ENCODE measurements at regions not wholly inside any gene's neighbourhood (a gene's known extent, or its start where the extent isn't known, plus 50 kb on each side); places are given as distances from the start of the nearest gene placed in this dataset.

GRCh38 chr6:80714513-80714912, 608.0 kb downstream of the BCKDHB start:
- no peaks in the 10 kb centered on the region for H3K36me3 ChIP-seq

GRCh38 chr6:80698459-80698858, 592.0 kb downstream of the BCKDHB start:
- no peak for DNase-seq (ENCODE audit: extremely low spot score)
- 96% methylated on average over 3 of the region's 3 CpGs for WGBS
- intact Hi-C loops (cut with DNase I) = no loop called here

More at GRCh38 chr6:80714513-80714912, 608.0 kb downstream of the BCKDHB start:
- no peak for DNase-seq (ENCODE audit: extremely low spot score)
- Histone ChIP-seq H3K27me3 (no peaks in the 10 kb centered on the region), H3K4me1 (no peaks in the 10 kb centered on the region), H3K4me3 (no peak overlapping the region), H3K9me3 (no peaks in the 10 kb centered on the region), H3K27ac (replicated peaks in 1 of 4) (no peak overlapping the region)
- intact Hi-C loops (cut with DNase I) = no loop called here
- TF ChIP-seq POLR2AphosphoS5 (IDR thresholded peaks at IDR 0.05) = no peak
- TF ChIP-seq POLR2A (IDR thresholded peaks at IDR 0.05; ENCODE audit: low read depth) = no peak
- no peak for TF ChIP-seq EP300 (IDR thresholded peaks at IDR 0.05)
- no peak for TF ChIP-seq CTCF (IDR thresholded peaks at IDR 0.05)
- WGBS = 86% methylated on average over 6 of the region's 6 CpGs

GRCh38 chr6:80696268-80696667, 589.8 kb downstream of the BCKDHB start:
- TF ChIP-seq EP300 (IDR thresholded peaks at IDR 0.05) (no peak), POLR2A (IDR thresholded peaks at IDR 0.05; ENCODE audit: low read depth) (no peak), POLR2AphosphoS5 (IDR thresholded peaks at IDR 0.05) (no peak), CTCF (IDR thresholded peaks at IDR 0.05) (no peak)
- intact Hi-C loops (cut with DNase I) = no loop called here
- Histone ChIP-seq H3K4me3 (no peak overlapping the region), H3K27ac (replicated peaks in 1 of 4) (no peak overlapping the region), H3K27me3 (no peaks in the 10 kb centered on the region), H3K4me1 (peaks cover 0 to 4% (median 1%) of the 10 kb centered on the region in 4 donors), H3K9me3 (peaks cover 0 to 4% (median 0%) of the 10 kb centered on the region in 4 donors), H3K36me3 (no peaks in the 10 kb centered on the region)
- DNase-seq (ENCODE audit: extremely low spot score) = no peak

More at GRCh38 chr6:80698459-80698858, 592.0 kb downstream of the BCKDHB start:
- Histone ChIP-seq H3K27ac (replicated peaks in 1 of 4) (no peak overlapping the region), H3K27me3 (no peaks in the 10 kb centered on the region), H3K4me3 (no peak overlapping the region), H3K9me3 (peaks cover 0 to 4% (median 0%) of the 10 kb centered on the region in 4 donors), H3K36me3 (no peaks in the 10 kb centered on the region), H3K4me1 (no peaks in the 10 kb centered on the region)
- TF ChIP-seq EP300 (IDR thresholded peaks at IDR 0.05) (no peak), CTCF (IDR thresholded peaks at IDR 0.05) (no peak), POLR2AphosphoS5 (IDR thresholded peaks at IDR 0.05) (no peak), POLR2A (IDR thresholded peaks at IDR 0.05; ENCODE audit: low read depth) (no peak)

- no peak overlapping the region for H3K4me3 ChIP-seq
- H3K27me3 ChIP-seq = no peaks in the 10 kb centered on the region
- H3K27ac ChIP-seq (replicated peaks in 1 of 4) = peak overlapping the region in 2 of 4 donors; percentile 23 to 24
- 27% methylated on average over 6 of the region's 6 CpGs for WGBS
- no peak for DNase-seq (ENCODE audit: extremely low spot score)
- intact Hi-C loops (cut with DNase I) = no loop called here
- peaks cover 0 to 20% (median 15%) of the 10 kb centered on the region in 4 donors for H3K4me1 ChIP-seq
- TF ChIP-seq CTCF (IDR thresholded peaks at IDR 0.05) (no peak), POLR2A (IDR thresholded peaks at IDR 0.05; ENCODE audit: low read depth) (no peak), POLR2AphosphoS5 (IDR thresholded peaks at IDR 0.05) (peak in 1 of 2 donors; percentile 33), EP300 (IDR thresholded peaks at IDR 0.05) (no peak)
- H3K36me3 ChIP-seq = no peaks in the 10 kb centered on the region
- peaks cover 0 to 4% (median 2%) of the 10 kb centered on the region in 4 donors for H3K9me3 ChIP-seq
Measured at GRCh38 chr6:80690551-80691131, 584.2 kb downstream of the BCKDHB start.

All from esophagus muscularis mucosa (tissue), 4 donors.